ENCODE measurements at regions not wholly inside any gene's neighbourhood (a gene's known extent, or its start where the extent isn't known, plus 50 kb on each side); places are given as distances from the start of the nearest gene placed in this dataset.
"Not testable (repeated sequence)": the region's sequence is repeated elsewhere in the genome, so short reads cannot be mapped to it uniquely, and the experiment has no call there.

DNA sequence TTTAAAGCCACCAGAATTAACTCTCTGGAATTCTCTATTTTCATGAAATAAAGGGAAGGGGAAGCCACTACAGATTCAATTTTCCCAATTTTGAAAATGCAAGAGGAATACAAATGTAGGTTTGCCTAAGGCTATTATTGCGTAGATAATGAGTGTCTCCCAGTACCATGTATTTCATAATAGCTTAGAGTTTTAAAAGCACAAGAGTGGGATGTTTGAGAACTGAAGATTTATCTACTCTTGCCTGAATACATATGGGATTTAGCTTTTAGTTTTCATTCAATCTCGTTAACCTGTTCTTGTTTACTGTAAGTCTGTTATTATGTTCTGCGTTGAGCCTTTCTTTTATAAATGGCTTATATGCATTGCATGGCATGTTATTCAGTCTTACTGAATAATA lies 795.1 kb downstream of the BRINP3 start:
- Histone ChIP-seq H3K27ac (ENCODE audit: low read length) (no peak overlapping the region), H3K36me3 (ENCODE audit: control insufficient read depth, insufficient read depth, low read length) (no peaks in the 10 kb centered on the region), H3K4me1 (ENCODE audit: control insufficient read depth, insufficient read depth, low read length) (no peaks in the 10 kb centered on the region), H3K27me3 (ENCODE audit: control insufficient read depth, insufficient read depth, low read length) (no peaks in the 10 kb centered on the region), H3K9me3 (ENCODE audit: control insufficient read depth, low read depth, low read length) (no peaks in the 10 kb centered on the region), H3K4me3 (ENCODE audit: low read length) (no peak overlapping the region)
- no peak for DNase-seq
- 89% methylated on average over 3 of the region's 3 CpGs for WGBS (ENCODE audit: insufficient coverage, low lambda C conversion rate)

DNA sequence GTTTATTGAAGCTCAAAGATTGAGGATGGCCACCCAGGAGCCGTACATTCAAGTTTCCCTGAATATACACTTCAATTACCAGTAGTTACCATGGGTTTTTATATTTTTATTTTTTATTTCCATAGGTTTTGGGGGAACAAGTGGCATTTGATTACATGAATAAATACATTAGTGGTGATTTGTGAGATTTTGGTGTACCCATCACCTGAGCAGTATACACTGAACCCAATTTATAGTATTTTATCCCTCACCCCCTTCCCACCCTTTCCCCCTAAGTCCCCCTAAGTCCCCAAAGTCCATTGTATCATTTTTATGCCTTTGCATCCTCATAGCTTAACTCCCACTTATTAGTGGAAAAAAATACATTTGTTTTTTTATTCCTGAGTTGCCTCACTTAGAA lies 791.4 kb downstream of the BRINP3 start:
- DNase-seq, result no peak
- WGBS (ENCODE audit: insufficient coverage, low lambda C conversion rate), result 100% methylated on average over 1 of the region's 1 CpG
- no peak overlapping the region for H3K27ac ChIP-seq (ENCODE audit: low read length)

DNA sequence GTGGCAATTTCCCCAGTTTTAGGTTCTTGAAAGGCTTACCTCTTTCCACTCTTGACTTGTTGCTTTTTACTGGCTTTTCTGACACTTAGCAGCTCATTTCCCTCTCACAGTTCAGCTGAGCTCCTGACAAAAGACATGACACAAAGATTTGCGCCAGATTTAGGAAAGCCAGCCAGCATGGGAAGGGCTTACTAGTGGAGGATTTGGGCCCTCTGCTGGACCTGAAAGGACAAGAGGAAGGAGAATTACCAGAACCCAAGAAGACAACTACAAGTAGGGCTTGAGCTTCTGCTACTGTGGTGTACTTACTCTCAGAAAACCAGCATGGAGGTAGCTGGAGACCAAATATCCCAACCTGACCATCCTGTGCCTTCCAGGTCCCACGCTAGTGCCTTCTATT lies 784.5 kb downstream of the BRINP3 start:
- no peak for DNase-seq

More for the DNA sequence above, 791.4 kb downstream of the BRINP3 start:
- no peaks in the 10 kb centered on the region for H3K4me1 ChIP-seq (ENCODE audit: control insufficient read depth, insufficient read depth, low read length)
- no peak overlapping the region for H3K4me3 ChIP-seq (ENCODE audit: low read length)
- no peaks in the 10 kb centered on the region for H3K27me3 ChIP-seq (ENCODE audit: control insufficient read depth, insufficient read depth, low read length)
- no peaks in the 10 kb centered on the region for H3K9me3 ChIP-seq (ENCODE audit: control insufficient read depth, low read depth, low read length)
- H3K36me3 ChIP-seq (ENCODE audit: control insufficient read depth, insufficient read depth, low read length), result no peaks in the 10 kb centered on the region

DNA sequence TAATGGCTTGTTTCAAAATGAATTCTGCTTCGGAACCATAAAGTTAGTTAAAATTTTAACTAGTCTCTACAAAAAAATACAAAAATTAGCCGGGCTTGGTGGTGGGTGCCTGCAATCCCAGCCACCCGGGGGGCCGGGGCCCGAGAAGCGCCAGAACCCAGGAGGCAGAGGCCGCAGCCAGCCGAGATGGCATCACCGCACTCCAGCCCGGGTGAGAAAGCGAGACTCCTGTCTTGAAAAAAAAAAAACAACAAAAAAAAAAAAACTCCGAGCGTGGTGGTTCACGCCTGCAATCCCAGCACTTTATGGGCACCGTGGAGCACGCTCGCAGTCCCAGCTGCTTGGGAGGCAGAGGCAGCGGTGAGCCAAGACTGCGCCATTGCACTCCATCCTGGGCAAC lies 781.4 kb downstream of the BRINP3 start:
- Histone ChIP-seq H3K4me3 (ENCODE audit: low read length) (no peak overlapping the region), H3K36me3 (ENCODE audit: control insufficient read depth, insufficient read depth, low read length) (no peaks in the 10 kb centered on the region), H3K4me1 (ENCODE audit: control insufficient read depth, insufficient read depth, low read length) (no peaks in the 10 kb centered on the region), H3K27me3 (ENCODE audit: control insufficient read depth, insufficient read depth, low read length) (no peaks in the 10 kb centered on the region), H3K9me3 (ENCODE audit: control insufficient read depth, low read depth, low read length) (peaks cover 10% of the 10 kb centered on the region), H3K27ac (ENCODE audit: low read length) (no peak overlapping the region)
- no peak for DNase-seq
- no CpG with 5 or more reads among the region's 19 CpGs for WGBS (ENCODE audit: insufficient coverage, low lambda C conversion rate)

More for the DNA sequence above, 784.5 kb downstream of the BRINP3 start:
- no peak overlapping the region for H3K4me3 ChIP-seq (ENCODE audit: low read length)
- peaks cover 10% of the 10 kb centered on the region for H3K9me3 ChIP-seq (ENCODE audit: control insufficient read depth, low read depth, low read length)
- H3K36me3 ChIP-seq (ENCODE audit: control insufficient read depth, insufficient read depth, low read length), result no peaks in the 10 kb centered on the region
- H3K27ac ChIP-seq (ENCODE audit: low read length), result no peak overlapping the region
- no CpG with 5 or more reads among the region's 2 CpGs for WGBS (ENCODE audit: insufficient coverage, low lambda C conversion rate)
- no peaks in the 10 kb centered on the region for H3K4me1 ChIP-seq (ENCODE audit: control insufficient read depth, insufficient read depth, low read length)
- no peaks in the 10 kb centered on the region for H3K27me3 ChIP-seq (ENCODE audit: control insufficient read depth, insufficient read depth, low read length)

DNA sequence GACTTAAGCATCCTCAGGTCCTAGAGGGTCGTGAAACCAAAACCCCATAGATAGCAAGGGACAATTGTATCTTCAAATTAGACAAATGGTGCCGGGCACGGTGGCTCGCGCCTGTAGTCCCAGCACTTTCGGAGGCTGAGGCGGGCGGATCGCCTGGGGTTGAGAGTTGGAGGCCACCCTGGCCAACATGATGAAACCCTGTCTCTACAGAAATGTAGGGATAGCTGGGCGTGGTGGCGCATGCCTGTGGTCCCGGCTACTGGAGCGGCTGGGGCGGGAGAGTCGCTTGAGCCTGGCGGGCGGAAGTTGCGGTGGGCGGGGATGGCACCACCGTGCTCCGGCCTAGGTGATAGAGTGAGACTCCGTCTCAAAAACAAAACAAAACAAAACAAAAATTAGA lies 780.6 kb downstream of the BRINP3 start:
- Histone ChIP-seq H3K36me3 (ENCODE audit: control insufficient read depth, insufficient read depth, low read length) (no peaks in the 10 kb centered on the region), H3K4me3 (ENCODE audit: low read length) (no peak overlapping the region), H3K9me3 (ENCODE audit: control insufficient read depth, low read depth, low read length) (peaks cover 10% of the 10 kb centered on the region), H3K27me3 (ENCODE audit: control insufficient read depth, insufficient read depth, low read length) (no peaks in the 10 kb centered on the region), H3K27ac (ENCODE audit: low read length) (no peak overlapping the region), H3K4me1 (ENCODE audit: control insufficient read depth, insufficient read depth, low read length) (no peaks in the 10 kb centered on the region)
- no CpG with 5 or more reads among the region's 22 CpGs for WGBS (ENCODE audit: insufficient coverage, low lambda C conversion rate)
- no peak for DNase-seq

DNA sequence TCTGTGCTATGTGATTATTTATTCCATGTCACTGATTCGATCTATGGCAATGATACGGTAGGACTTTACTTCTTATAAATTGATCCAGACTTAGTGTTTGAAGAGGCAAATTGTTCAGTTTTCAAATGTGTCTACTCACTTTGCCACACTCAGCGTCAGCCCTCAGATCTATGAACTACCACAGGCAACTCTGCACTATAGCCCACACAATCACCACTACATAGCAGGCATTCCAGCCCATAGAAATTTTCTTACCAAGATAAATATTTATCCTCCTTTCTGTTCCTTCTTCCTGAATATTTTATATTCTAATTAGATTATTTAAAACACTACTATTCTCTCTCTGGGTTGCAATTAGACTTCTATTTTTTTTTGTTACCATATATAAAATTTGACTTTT lies 776.1 kb downstream of the BRINP3 start:
- no peaks in the 10 kb centered on the region for H3K27me3 ChIP-seq (ENCODE audit: control insufficient read depth, insufficient read depth, low read length)
- H3K27ac ChIP-seq (ENCODE audit: low read length), result no peak overlapping the region
- peaks cover 5% of the 10 kb centered on the region for H3K9me3 ChIP-seq (ENCODE audit: control insufficient read depth, low read depth, low read length)
- WGBS (ENCODE audit: insufficient coverage, low lambda C conversion rate), result 30% methylated on average over 2 of the region's 3 CpGs
- H3K4me3 ChIP-seq (ENCODE audit: low read length), result no peak overlapping the region
- no peaks in the 10 kb centered on the region for H3K36me3 ChIP-seq (ENCODE audit: control insufficient read depth, insufficient read depth, low read length)
- no peaks in the 10 kb centered on the region for H3K4me1 ChIP-seq (ENCODE audit: control insufficient read depth, insufficient read depth, low read length)
- DNase-seq, result no peak

DNA sequence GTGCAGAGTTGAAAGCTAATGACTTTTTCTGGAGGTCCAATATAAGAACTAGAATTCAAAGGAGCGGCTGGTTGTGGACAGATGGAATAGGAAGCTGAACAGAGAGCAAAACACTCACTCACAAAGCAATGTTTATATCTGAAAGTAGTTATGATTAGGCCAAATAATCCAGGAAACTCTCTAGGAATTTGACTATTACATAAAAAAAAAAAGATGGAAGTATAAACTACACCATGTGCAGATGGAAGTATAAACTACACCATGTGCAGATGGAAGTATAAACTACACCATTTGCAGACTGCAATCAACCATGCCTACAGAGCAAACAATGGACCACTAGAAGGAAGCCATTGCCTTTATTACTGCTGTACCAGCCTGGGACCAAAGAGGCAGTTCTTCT lies 771.1 kb downstream of the BRINP3 start:
- Histone ChIP-seq H3K27ac (ENCODE audit: low read length) (no peak overlapping the region), H3K4me3 (ENCODE audit: low read length) (no peak overlapping the region), H3K9me3 (ENCODE audit: control insufficient read depth, low read depth, low read length) (no peaks in the 10 kb centered on the region), H3K4me1 (ENCODE audit: control insufficient read depth, insufficient read depth, low read length) (no peaks in the 10 kb centered on the region), H3K27me3 (ENCODE audit: control insufficient read depth, insufficient read depth, low read length) (no peaks in the 10 kb centered on the region), H3K36me3 (ENCODE audit: control insufficient read depth, insufficient read depth, low read length) (no peaks in the 10 kb centered on the region)
- DNase-seq, result no peak
- no CpG with 5 or more reads among the region's 1 CpG for WGBS (ENCODE audit: insufficient coverage, low lambda C conversion rate)

DNA sequence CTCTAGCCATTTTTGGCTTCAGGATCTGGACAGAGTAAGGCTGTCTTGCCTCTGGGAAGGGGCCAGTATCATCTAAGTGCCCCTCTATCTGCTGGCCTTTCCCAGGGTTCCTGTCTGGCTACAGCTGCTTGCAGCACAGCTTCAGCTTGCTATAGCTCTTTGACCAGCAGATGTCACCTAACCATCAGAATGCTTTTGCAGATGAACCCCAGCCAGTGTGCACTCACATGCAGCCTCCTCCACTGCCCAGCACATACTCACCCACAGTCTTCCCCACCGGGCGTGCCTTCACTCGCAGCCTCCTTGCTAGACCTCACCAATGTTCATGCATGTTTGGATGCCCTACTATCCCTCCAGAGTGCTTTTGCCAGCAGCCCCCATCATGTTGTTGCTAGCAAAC lies 769.0 kb downstream of the BRINP3 start:
- no peak for DNase-seq
- WGBS (ENCODE audit: insufficient coverage, low lambda C conversion rate), result no CpG with 5 or more reads among the region's 3 CpGs
- Histone ChIP-seq H3K4me1 (ENCODE audit: control insufficient read depth, insufficient read depth, low read length) (no peaks in the 10 kb centered on the region), H3K36me3 (ENCODE audit: control insufficient read depth, insufficient read depth, low read length) (no peaks in the 10 kb centered on the region), H3K27ac (ENCODE audit: low read length) (no peak overlapping the region), H3K9me3 (ENCODE audit: control insufficient read depth, low read depth, low read length) (no peaks in the 10 kb centered on the region), H3K27me3 (ENCODE audit: control insufficient read depth, insufficient read depth, low read length) (no peaks in the 10 kb centered on the region), H3K4me3 (ENCODE audit: low read length) (no peak overlapping the region)

DNA sequence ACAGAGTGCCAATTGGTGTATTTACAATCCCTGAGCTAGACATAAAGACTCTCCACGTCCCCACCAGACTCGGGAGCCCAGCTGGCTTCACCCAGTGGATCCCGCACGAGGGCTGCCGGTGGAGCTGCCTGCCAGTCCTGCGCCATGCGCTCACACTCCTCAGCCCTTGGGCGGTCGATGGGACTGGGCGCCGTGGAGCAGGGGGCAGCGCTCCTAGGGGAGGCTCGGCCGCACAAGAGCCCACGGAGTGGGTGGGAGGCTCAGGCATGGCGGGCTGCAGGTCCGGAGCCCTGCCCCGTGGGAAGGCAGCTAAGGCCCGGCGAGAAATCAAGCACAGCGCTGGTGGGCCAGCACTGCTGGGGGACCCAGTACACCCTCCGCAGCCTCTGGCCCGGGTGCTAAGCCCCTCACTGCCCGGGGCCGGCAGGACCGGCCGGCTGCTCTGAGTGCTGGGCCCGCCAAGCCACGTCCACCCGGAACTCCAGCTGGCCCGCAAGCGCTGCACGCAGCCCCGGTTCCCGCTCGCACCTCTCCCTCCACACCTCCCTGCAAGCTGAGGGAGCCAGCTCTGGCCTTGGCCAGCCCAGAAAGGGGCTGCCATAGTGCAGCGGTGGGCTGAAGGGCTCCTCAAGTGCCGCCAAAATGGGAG lies 759.4 kb downstream of the BRINP3 start:
- H3K27ac ChIP-seq (ENCODE audit: low read length); H3K36me3 ChIP-seq (ENCODE audit: control insufficient read depth, insufficient read depth, low read length); DNase-seq; H3K4me3 ChIP-seq (ENCODE audit: low read length); H3K9me3 ChIP-seq (ENCODE audit: control insufficient read depth, low read depth, low read length); H3K4me1 ChIP-seq (ENCODE audit: control insufficient read depth, insufficient read depth, low read length); H3K27me3 ChIP-seq (ENCODE audit: control insufficient read depth, insufficient read depth, low read length): not testable (repeated sequence)
- no CpG with 5 or more reads among the region's 38 CpGs for WGBS (ENCODE audit: insufficient coverage, low lambda C conversion rate)

DNA sequence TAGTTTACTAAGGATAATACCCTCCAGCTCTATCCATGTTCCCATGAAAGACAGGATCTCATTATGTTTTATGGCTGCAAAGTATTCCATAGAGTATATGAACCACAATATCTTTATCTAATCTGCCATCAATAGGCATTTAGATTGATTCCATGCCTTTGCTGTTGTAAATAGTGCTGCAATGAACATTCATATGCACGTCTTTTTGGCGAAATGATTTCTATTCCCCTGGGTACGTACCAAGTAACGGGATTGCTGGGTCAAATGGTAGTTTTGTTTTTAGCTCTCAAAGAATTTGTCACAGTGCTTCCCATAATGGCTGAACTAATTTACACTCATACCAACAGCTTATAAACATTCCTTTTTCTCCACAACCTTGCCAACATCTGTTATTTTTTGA lies 750.9 kb downstream of the BRINP3 start:
- WGBS (ENCODE audit: insufficient coverage, low lambda C conversion rate), result 100% methylated on average over 1 of the region's 4 CpGs
- no peaks in the 10 kb centered on the region for H3K4me1 ChIP-seq (ENCODE audit: control insufficient read depth, insufficient read depth, low read length)
- no peak for DNase-seq

DNA sequence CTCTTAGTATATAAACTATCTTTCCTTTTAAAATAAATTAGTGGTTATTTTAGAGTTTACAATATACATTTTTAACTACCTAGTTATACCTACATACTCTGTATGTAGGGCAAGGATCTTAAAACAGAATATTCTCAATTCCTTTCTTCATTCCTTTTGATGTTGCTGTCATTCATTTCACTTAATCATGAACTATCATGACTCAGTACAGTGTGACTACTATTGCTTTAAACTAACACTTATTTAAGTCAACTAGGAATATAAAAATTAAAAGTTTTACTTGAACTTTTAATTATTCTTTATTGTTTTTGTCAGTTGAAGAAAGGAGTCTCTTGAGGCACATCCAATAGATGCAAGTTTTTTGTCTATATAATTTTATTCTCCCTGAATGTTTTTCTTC lies 726.4 kb downstream of the BRINP3 start:
- no peak for DNase-seq
- no peaks in the 10 kb centered on the region for H3K9me3 ChIP-seq (ENCODE audit: control insufficient read depth, low read depth, low read length)
- H3K4me3 ChIP-seq (ENCODE audit: low read length), result no peak overlapping the region
- H3K27me3 ChIP-seq (ENCODE audit: control insufficient read depth, insufficient read depth, low read length), result no peaks in the 10 kb centered on the region
- H3K36me3 ChIP-seq (ENCODE audit: control insufficient read depth, insufficient read depth, low read length), result no peaks in the 10 kb centered on the region
- H3K27ac ChIP-seq (ENCODE audit: low read length), result no peak overlapping the region
- no peaks in the 10 kb centered on the region for H3K4me1 ChIP-seq (ENCODE audit: control insufficient read depth, insufficient read depth, low read length)

More for the DNA sequence above, 750.9 kb downstream of the BRINP3 start:
- Histone ChIP-seq H3K27ac (ENCODE audit: low read length) (no peak overlapping the region), H3K4me3 (ENCODE audit: low read length) (no peak overlapping the region), H3K9me3 (ENCODE audit: control insufficient read depth, low read depth, low read length) (no peaks in the 10 kb centered on the region), H3K27me3 (ENCODE audit: control insufficient read depth, insufficient read depth, low read length) (no peaks in the 10 kb centered on the region), H3K36me3 (ENCODE audit: control insufficient read depth, insufficient read depth, low read length) (no peaks in the 10 kb centered on the region)
